ENCODE measurements at regions not wholly inside any gene's neighbourhood (a gene's known extent, or its start where the extent isn't known, plus 50 kb on each side); places are given as distances from the start of the nearest gene placed in this dataset.

DNA sequence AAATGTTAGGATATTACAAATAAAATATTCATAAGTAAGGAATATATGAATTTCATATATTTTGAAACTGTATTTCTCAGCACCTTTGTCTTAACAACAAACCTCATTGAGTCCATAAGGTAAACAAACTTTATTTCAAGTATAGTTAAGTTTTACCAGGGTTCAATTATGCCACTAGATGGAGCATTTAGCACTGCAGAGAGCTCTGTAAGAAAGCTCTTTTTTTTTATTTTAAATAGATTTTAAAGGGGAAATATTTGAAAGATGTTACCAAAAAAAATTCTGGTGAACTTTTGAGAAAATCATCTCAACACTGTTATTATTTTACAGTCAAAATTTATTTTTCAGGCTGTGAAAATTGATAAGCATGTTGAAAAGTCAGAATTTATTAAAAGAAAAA is 955.2 kb upstream of the EYS start:
- TF ChIP-seq, protein P1, sequence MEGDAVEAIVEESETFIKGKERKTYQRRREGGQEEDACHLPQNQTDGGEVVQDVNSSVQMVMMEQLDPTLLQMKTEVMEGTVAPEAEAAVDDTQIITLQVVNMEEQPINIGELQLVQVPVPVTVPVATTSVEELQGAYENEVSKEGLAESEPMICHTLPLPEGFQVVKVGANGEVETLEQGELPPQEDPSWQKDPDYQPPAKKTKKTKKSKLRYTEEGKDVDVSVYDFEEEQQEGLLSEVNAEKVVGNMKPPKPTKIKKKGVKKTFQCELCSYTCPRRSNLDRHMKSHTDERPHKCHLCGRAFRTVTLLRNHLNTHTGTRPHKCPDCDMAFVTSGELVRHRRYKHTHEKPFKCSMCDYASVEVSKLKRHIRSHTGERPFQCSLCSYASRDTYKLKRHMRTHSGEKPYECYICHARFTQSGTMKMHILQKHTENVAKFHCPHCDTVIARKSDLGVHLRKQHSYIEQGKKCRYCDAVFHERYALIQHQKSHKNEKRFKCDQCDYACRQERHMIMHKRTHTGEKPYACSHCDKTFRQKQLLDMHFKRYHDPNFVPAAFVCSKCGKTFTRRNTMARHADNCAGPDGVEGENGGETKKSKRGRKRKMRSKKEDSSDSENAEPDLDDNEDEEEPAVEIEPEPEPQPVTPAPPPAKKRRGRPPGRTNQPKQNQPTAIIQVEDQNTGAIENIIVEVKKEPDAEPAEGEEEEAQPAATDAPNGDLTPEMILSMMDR (IDR thresholded peaks at IDR 0.05; ENCODE audit: borderline replicate concordance, extremely low read depth, insufficient read depth), result peak; percentile 6
- H3K27ac ChIP-seq (ENCODE audit: low read depth in 2 of 2, low read length in 2 of 2), result no peak overlapping the region
- H3K4me3 ChIP-seq (ENCODE audit: low read length in 3 of 3), result no peak overlapping the region
- intact Hi-C loops (cut with DNase I), result no loop called here
- no peaks in the 10 kb centered on the region for H3K4me1 ChIP-seq (ENCODE audit: control insufficient read depth in 2 of 3, insufficient read depth in 2 of 3, low read depth in 1 of 3, low read length in 3 of 3)
- no peak overlapping the region for H3K9ac ChIP-seq (ENCODE audit: low read length in 3 of 3)
- DNase-seq, result peak in 2 of 5 donors; percentile 12 to 22
- peak; percentile 42 for FAIRE-seq
- no peaks in the 10 kb centered on the region for H3K36me3 ChIP-seq (ENCODE audit: control insufficient read depth in 2 of 3, insufficient read depth in 3 of 3, low read length in 3 of 3)
- H3K9me3 ChIP-seq (ENCODE audit: control insufficient read depth in 2 of 3, insufficient read depth in 1 of 3, low read length in 3 of 3), result no peaks in the 10 kb centered on the region
- H3K27me3 ChIP-seq (ENCODE audit: control insufficient read depth, insufficient read depth, low read length), result no peaks in the 10 kb centered on the region

DNA sequence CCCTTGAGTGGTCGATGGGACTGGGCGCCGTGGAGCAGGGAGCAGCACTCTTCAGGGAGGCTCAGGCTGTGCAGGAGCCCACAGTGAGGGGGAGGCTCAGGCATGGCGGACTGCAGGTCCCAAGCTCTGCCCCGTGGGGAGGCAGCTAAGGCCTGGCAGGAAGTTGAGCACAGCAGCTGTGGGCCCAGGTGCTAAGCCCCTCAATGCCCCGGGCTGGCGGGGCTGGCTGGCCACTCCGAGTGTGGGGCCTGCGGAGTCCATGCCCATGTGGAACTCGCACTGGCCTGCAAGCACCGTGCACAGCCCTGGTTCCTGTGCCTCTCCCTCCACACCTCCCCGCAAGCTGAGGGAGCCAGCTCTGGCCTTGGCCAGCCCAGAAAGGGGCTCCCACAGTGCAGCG is 948.4 kb upstream of the EYS start:
- intact Hi-C loops (cut with DNase I), result no loop called here
- FAIRE-seq, result no peak
- Histone ChIP-seq H3K27me3 (ENCODE audit: control insufficient read depth, insufficient read depth, low read length) (no peaks in the 10 kb centered on the region), H3K4me3 (ENCODE audit: low read length in 3 of 3) (no peak overlapping the region), H3K27ac (ENCODE audit: low read depth in 2 of 2, low read length in 2 of 2) (no peak overlapping the region), H3K36me3 (ENCODE audit: control insufficient read depth in 2 of 3, insufficient read depth in 3 of 3, low read length in 3 of 3) (no peaks in the 10 kb centered on the region), H3K9ac (ENCODE audit: low read length in 3 of 3) (no peak overlapping the region), H3K9me3 (ENCODE audit: control insufficient read depth in 2 of 3, insufficient read depth in 1 of 3, low read length in 3 of 3) (no peaks in the 10 kb centered on the region), H3K4me1 (ENCODE audit: control insufficient read depth in 2 of 3, insufficient read depth in 2 of 3, low read depth in 1 of 3, low read length in 3 of 3) (no peaks in the 10 kb centered on the region)
- DNase-seq, result peak in 1 of 5 donors; percentile 64
- TF ChIP-seq, protein P1 (IDR thresholded peaks at IDR 0.05; ENCODE audit: borderline replicate concordance, extremely low read depth, insufficient read depth), result no peak

DNA sequence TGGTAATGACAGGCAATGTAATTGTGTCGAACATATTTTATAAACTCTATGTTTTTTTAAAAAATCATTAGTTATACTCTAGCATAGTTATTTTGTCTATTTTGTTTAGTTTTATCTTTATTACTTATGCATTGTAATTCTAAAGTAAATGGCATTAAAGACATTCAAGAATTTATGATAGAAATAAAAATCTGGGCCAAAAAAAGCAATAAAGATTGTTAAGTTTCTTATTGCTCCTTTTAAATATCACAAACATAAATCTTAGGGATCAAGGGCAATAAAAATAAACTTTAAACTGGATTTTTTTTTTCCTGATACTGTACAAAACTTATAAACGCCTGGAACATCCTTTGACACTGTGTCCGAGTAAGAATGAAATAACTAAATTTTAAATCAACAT is 931.5 kb upstream of the EYS start:
- Histone ChIP-seq H3K27me3 (ENCODE audit: control insufficient read depth, insufficient read depth, low read length) (no peaks in the 10 kb centered on the region), H3K27ac (ENCODE audit: low read depth in 2 of 2, low read length in 2 of 2) (no peak overlapping the region), H3K4me1 (ENCODE audit: control insufficient read depth in 2 of 3, insufficient read depth in 2 of 3, low read depth in 1 of 3, low read length in 3 of 3) (no peaks in the 10 kb centered on the region), H3K9me3 (ENCODE audit: control insufficient read depth in 2 of 3, insufficient read depth in 1 of 3, low read length in 3 of 3) (no peaks in the 10 kb centered on the region), H3K4me3 (ENCODE audit: low read length in 3 of 3) (no peak overlapping the region), H3K36me3 (ENCODE audit: control insufficient read depth in 2 of 3, insufficient read depth in 3 of 3, low read length in 3 of 3) (no peaks in the 10 kb centered on the region), H3K9ac (ENCODE audit: low read length in 3 of 3) (no peak overlapping the region)
- TF ChIP-seq, protein P1 (IDR thresholded peaks at IDR 0.05; ENCODE audit: borderline replicate concordance, extremely low read depth, insufficient read depth), result no peak
- FAIRE-seq (peak; percentile 69), DNase-seq (peak in 2 of 5 donors; percentile 17 to 30)
- intact Hi-C loops (cut with DNase I), result no loop called here

DNA sequence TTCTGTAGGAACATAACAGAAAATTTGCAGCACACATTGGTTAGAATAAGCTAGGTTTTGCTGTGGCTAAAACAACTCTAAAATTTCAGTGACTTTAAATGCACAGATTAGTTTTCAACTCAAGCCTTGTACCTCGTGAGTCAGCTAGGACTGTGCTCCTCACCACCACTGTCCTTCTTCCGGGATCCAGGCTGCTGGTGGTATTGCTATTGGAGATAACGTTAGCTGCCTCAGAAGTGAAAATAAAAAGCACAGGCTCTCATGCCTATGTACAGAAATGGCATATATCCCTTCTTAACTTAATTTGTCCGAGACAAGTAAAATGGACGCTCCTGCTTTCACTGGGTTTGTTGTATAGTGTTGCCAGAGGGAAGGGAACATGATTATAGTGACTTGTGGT is 931.1 kb upstream of the EYS start:
- Histone ChIP-seq H3K9me3 (ENCODE audit: control insufficient read depth in 2 of 3, insufficient read depth in 1 of 3, low read length in 3 of 3) (no peaks in the 10 kb centered on the region), H3K27ac (ENCODE audit: low read depth in 2 of 2, low read length in 2 of 2) (no peak overlapping the region), H3K27me3 (ENCODE audit: control insufficient read depth, insufficient read depth, low read length) (no peaks in the 10 kb centered on the region), H3K36me3 (ENCODE audit: control insufficient read depth in 2 of 3, insufficient read depth in 3 of 3, low read length in 3 of 3) (no peaks in the 10 kb centered on the region), H3K9ac (ENCODE audit: low read length in 3 of 3) (no peak overlapping the region), H3K4me3 (ENCODE audit: low read length in 3 of 3) (no peak overlapping the region), H3K4me1 (ENCODE audit: control insufficient read depth in 2 of 3, insufficient read depth in 2 of 3, low read depth in 1 of 3, low read length in 3 of 3) (no peaks in the 10 kb centered on the region)
- TF ChIP-seq, protein P1 (IDR thresholded peaks at IDR 0.05; ENCODE audit: borderline replicate concordance, extremely low read depth, insufficient read depth), result no peak
- intact Hi-C loops (cut with DNase I), result no loop called here
- no peak for FAIRE-seq
- DNase-seq, result peak in 2 of 5 donors; percentile 10 to 11
